NCI-H2081 (cell line): ENCODE measurements at regions not wholly inside any gene's neighbourhood (a gene's known extent, or its start where the extent isn't known, plus 50 kb on each side); places are given as distances from the start of the nearest gene placed in this dataset.

Experiments
- DNase-seq, 2 experiments: peaks; one replicate each; lab custom pipeline; 2025; lab: John Stamatoyannopoulos, UW

GRCh38 chr5:98568336-98568735 is 205.1 kb upstream of the RGMB start:
- DNase-seq, result no peak

- DNase-seq, result no peak
Measured at GRCh38 chr5:98569288-98569687, 204.2 kb upstream of the RGMB start.

GRCh38 chr5:98570010-98570409 is 203.5 kb upstream of the RGMB start:
- no peak for DNase-seq

GRCh38 chr5:98570661-98571191 is 202.7 kb upstream of the RGMB start:
- no peak for DNase-seq

GRCh38 chr5:98573834-98574320 is 199.6 kb upstream of the RGMB start:
- no peak for DNase-seq

GRCh38 chr5:98576275-98576674 is 197.2 kb upstream of the RGMB start:
- no peak for DNase-seq

- no peak for DNase-seq
Measured at GRCh38 chr5:98578438-98578837, 195.0 kb upstream of the RGMB start.

- no peak for DNase-seq
Measured at GRCh38 chr5:98581112-98581997, 192.1 kb upstream of the RGMB start.

GRCh38 chr5:98583586-98583985 is 189.9 kb upstream of the RGMB start:
- DNase-seq, result no peak

- no peak for DNase-seq
Measured at GRCh38 chr5:98585661-98586310, 187.7 kb upstream of the RGMB start.

GRCh38 chr5:98586581-98586980 is 186.9 kb upstream of the RGMB start:
- DNase-seq, result no peak

GRCh38 chr5:98587166-98587565 is 186.3 kb upstream of the RGMB start:
- DNase-seq, result no peak

- DNase-seq, result no peak
Measured at GRCh38 chr5:98588215-98588614, 185.2 kb upstream of the RGMB start.

- DNase-seq, result no peak
Measured at GRCh38 chr5:98593418-98593817, 180.0 kb upstream of the RGMB start.

- no peak for DNase-seq
Measured at GRCh38 chr5:98594098-98594497, 179.4 kb upstream of the RGMB start.

- no peak for DNase-seq
Measured at GRCh38 chr5:98599016-98599415, 174.4 kb upstream of the RGMB start.

GRCh38 chr5:98602534-98603112 is 170.8 kb upstream of the RGMB start:
- DNase-seq, result no peak

- no peak for DNase-seq
Measured at GRCh38 chr5:98603456-98603855, 170.0 kb upstream of the RGMB start.

- no peak for DNase-seq
Measured at GRCh38 chr5:98604301-98604700, 169.2 kb upstream of the RGMB start.

- no peak for DNase-seq
Measured at GRCh38 chr5:98604721-98605425, 168.6 kb upstream of the RGMB start.

- no peak for DNase-seq
Measured at GRCh38 chr5:98605426-98605825, 168.0 kb upstream of the RGMB start.

GRCh38 chr5:98606961-98607360 is 166.5 kb upstream of the RGMB start:
- no peak for DNase-seq
